Common myeloid progenitor, CD34-positive (primary cell): ENCODE measurements at regions not wholly inside any gene's neighbourhood (a gene's known extent, or its start where the extent isn't known, plus 50 kb on each side); places are given as distances from the start of the nearest gene placed in this dataset.

Source experiments
- CTCF ChIA-PET: fragments of 350-600 bp; sonication (Branson Sonifier 250); formaldehyde crosslinking; loops from one replicate; lab custom pipeline; 2021; ENCODE audit warnings: antibody characterized with exemption; lab: Charles Lee
- POLR2A ChIA-PET: fragments of 350-600 bp; sonication (Branson Sonifier 250); formaldehyde crosslinking; loops from one replicate; lab custom pipeline; 2021; ENCODE audit warnings: antibody characterized with exemption; lab: Charles Lee
- DNase-seq, 3 donors: peaks; one replicate each; pipeline versions ENCODE4 v3.0.0 to v3.0.0-alpha.2; 2013
- H3K27ac ChIP-seq, 2 experiments: 1 replicate in 1 of 2; 2 replicates in 1 of 2; pipeline ENCODE4 v1.7.0; 2013; ENCODE audit warnings: inconsistent platforms in 2 of 2, low read length in 2 of 2, mild to moderate bottlenecking in 2 of 2, low read depth in 1 of 2, moderate library complexity in 1 of 2; ENCODE audit not compliant: severe bottlenecking in 2 of 2, insufficient read depth in 1 of 2, poor library complexity in 1 of 2
- H3K27me3 ChIP-seq, 5 experiments: replicated peaks in 2 of 5; 1 replicate in 3 of 5; 2 replicates in 2 of 5; pipeline versions ENCODE4 v1.6.1 to v1.7.0; 2013; ENCODE audit warnings: low read length in 4 of 5, mild to moderate bottlenecking in 2 of 5, moderate library complexity in 2 of 5, inconsistent platforms in 1 of 5; ENCODE audit not compliant: insufficient read depth in 5 of 5, control insufficient read depth in 4 of 5
- H3K36me3 ChIP-seq, 4 experiments: 1 replicate in 2 of 4; 2 replicates in 2 of 4; pipeline versions ENCODE4 v1.6.1 to v1.7.0; 2013; ENCODE audit warnings: low read length in 3 of 4, control low read depth in 1 of 4, mild to moderate bottlenecking in 1 of 4; ENCODE audit not compliant: control insufficient read depth in 4 of 4, insufficient read depth in 4 of 4
- H3K4me1 ChIP-seq, 4 experiments: 1 replicate in 3 of 4; 2 replicates in 1 of 4; pipeline versions ENCODE4 v1.6.1 to v1.7.1; 2013; ENCODE audit warnings: low read length in 3 of 4, mild to moderate bottlenecking in 3 of 4, control low read depth in 1 of 4, inconsistent platforms in 1 of 4, moderate library complexity in 1 of 4; ENCODE audit not compliant: control insufficient read depth in 4 of 4, insufficient read depth in 4 of 4; ENCODE audit errors: control extremely low read depth in 1 of 4
- H3K4me3 ChIP-seq, 7 experiments: 1 replicate in 4 of 7; 2 replicates in 3 of 7; pipeline versions ENCODE4 v1.5.1 to v1.7.0; 2013; ENCODE audit warnings: mild to moderate bottlenecking in 7 of 7, low read length in 6 of 7, moderate library complexity in 6 of 7, inconsistent platforms in 2 of 7, low read depth in 2 of 7, control low read depth in 1 of 7; ENCODE audit not compliant: insufficient read depth in 4 of 7, control insufficient read depth in 1 of 7; ENCODE audit errors: extremely low read depth in 1 of 7
- H3K9me3 ChIP-seq, 5 experiments: 1 replicate in 4 of 5; 2 replicates in 1 of 5; pipeline versions ENCODE4 v1.6.1 to v1.7.1; 2013; ENCODE audit warnings: low read length in 4 of 5, mild to moderate bottlenecking in 2 of 5, inconsistent platforms in 1 of 5, low read depth in 1 of 5, moderate library complexity in 1 of 5; ENCODE audit not compliant: control insufficient read depth in 4 of 5, insufficient read depth in 2 of 5; ENCODE audit errors: control extremely low read depth in 1 of 5
- WGBS: methylation state at CpG from one replicate; pipeline ENCODE4 v1.1.5; 2013; ENCODE audit not compliant: insufficient coverage; 5-methylcytosine and 5-hydroxymethylcytosine counted together

GRCh38 chr5:86371061-86371460, 246.7 kb upstream of the COX7C start:
- H3K4me3 ChIP-seq = no peak overlapping the region
- H3K4me1 ChIP-seq = no peaks in the 10 kb centered on the region
- no peaks in the 10 kb centered on the region for H3K36me3 ChIP-seq
- POLR2A ChIA-PET = no interaction called here
- H3K27me3 ChIP-seq = no peaks in the 10 kb centered on the region
- no peak for DNase-seq
- no peaks in the 10 kb centered on the region for H3K9me3 ChIP-seq
- no peak overlapping the region for H3K27ac ChIP-seq
- CTCF ChIA-PET = no interaction called here

GRCh38 chr5:86374611-86375010, 243.1 kb upstream of the COX7C start:
- CTCF ChIA-PET = no interaction called here
- H3K36me3 ChIP-seq = no peaks in the 10 kb centered on the region
- no peaks in the 10 kb centered on the region for H3K27me3 ChIP-seq
- no peak overlapping the region for H3K27ac ChIP-seq
- POLR2A ChIA-PET = no interaction called here
- no peaks in the 10 kb centered on the region for H3K9me3 ChIP-seq
- H3K4me1 ChIP-seq = no peaks in the 10 kb centered on the region
- no peak overlapping the region for H3K4me3 ChIP-seq
- WGBS = no CpG with 5 or more reads among the region's 3 CpGs
- no peak for DNase-seq

- Histone ChIP-seq H3K27me3 (no peaks in the 10 kb centered on the region), H3K36me3 (no peaks in the 10 kb centered on the region), H3K9me3 (no peaks in the 10 kb centered on the region), H3K4me1 (no peaks in the 10 kb centered on the region), H3K4me3 (no peak overlapping the region), H3K27ac (no peak overlapping the region)
- ChIA-PET POLR2A (no interaction called here), CTCF (no interaction called here)
- 100% methylated on average over 1 of the region's 3 CpGs for WGBS
- no peak for DNase-seq
Measured at GRCh38 chr5:86376214-86376613, 241.5 kb upstream of the COX7C start.

GRCh38 chr5:86403190-86403589, 214.6 kb upstream of the COX7C start:
- POLR2A ChIA-PET = no interaction called here
- no peak overlapping the region for H3K4me3 ChIP-seq
- WGBS = 100% methylated on average over 2 of the region's 2 CpGs

GRCh38 chr5:86404256-86404655, 213.5 kb upstream of the COX7C start:
- Histone ChIP-seq H3K9me3 (no peaks in the 10 kb centered on the region), H3K36me3 (no peaks in the 10 kb centered on the region), H3K27ac (no peak overlapping the region), H3K27me3 (no peaks in the 10 kb centered on the region), H3K4me1 (no peaks in the 10 kb centered on the region), H3K4me3 (no peak overlapping the region)
- ChIA-PET POLR2A (no interaction called here), CTCF (no interaction called here)
- no peak for DNase-seq
- WGBS = no CpG with 5 or more reads among the region's 1 CpG

More at GRCh38 chr5:86403190-86403589, 214.6 kb upstream of the COX7C start:
- H3K4me1 ChIP-seq = no peaks in the 10 kb centered on the region
- CTCF ChIA-PET = no interaction called here
- no peaks in the 10 kb centered on the region for H3K9me3 ChIP-seq
- no peak overlapping the region for H3K27ac ChIP-seq
- H3K27me3 ChIP-seq = no peaks in the 10 kb centered on the region
- DNase-seq = no peak
- H3K36me3 ChIP-seq = no peaks in the 10 kb centered on the region

- CTCF ChIA-PET = no interaction called here
- no peak for DNase-seq
- H3K9me3 ChIP-seq = no peaks in the 10 kb centered on the region
- H3K4me3 ChIP-seq = no peak overlapping the region
- H3K4me1 ChIP-seq = no peaks in the 10 kb centered on the region
- POLR2A ChIA-PET = no interaction called here
- WGBS = no CpG with 5 or more reads among the region's 2 CpGs
- no peaks in the 10 kb centered on the region for H3K36me3 ChIP-seq
- no peaks in the 10 kb centered on the region for H3K27me3 ChIP-seq
- H3K27ac ChIP-seq = no peak overlapping the region
Measured at GRCh38 chr5:86407711-86408110, 210.0 kb upstream of the COX7C start.

- H3K4me3 ChIP-seq = no peak overlapping the region
- POLR2A ChIA-PET = no interaction called here
- no peaks in the 10 kb centered on the region for H3K4me1 ChIP-seq
- H3K27ac ChIP-seq = no peak overlapping the region
- 100% methylated on average over 1 of the region's 1 CpG for WGBS
- no peak for DNase-seq
- CTCF ChIA-PET = no interaction called here
- H3K9me3 ChIP-seq = no peaks in the 10 kb centered on the region
- H3K27me3 ChIP-seq = no peaks in the 10 kb centered on the region
- no peaks in the 10 kb centered on the region for H3K36me3 ChIP-seq
Measured at GRCh38 chr5:86411596-86411995, 206.1 kb upstream of the COX7C start.
